C4-2B (cell line): ENCODE measurements at regions not wholly inside any gene's neighbourhood (a gene's known extent, or its start where the extent isn't known, plus 50 kb on each side); places are given as distances from the start of the nearest gene placed in this dataset.

Source experiments
- CTCF ChIP-seq: fragments of 450-650 bp; conservative IDR thresholded peaks from 2 replicates; pipeline ENCODE4 v1.5.1; 2017; ENCODE audit warnings: mild to moderate bottlenecking
- ZFX ChIP-seq: fragments of 450-650 bp; IDR thresholded peaks from 2 replicates; pipeline ENCODE4 v1.6.1; 2017

- no peak for TF ChIP-seq CTCF
- TF ChIP-seq ZFX = no peak
Measured at GRCh38 chr2:83014462-83014861, 1444.6 kb downstream of the SUCLG1 start.
